K562 (cell line): ENCODE measurements at regions not wholly inside any gene's neighbourhood (a gene's known extent, or its start where the extent isn't known, plus 50 kb on each side); places are given as distances from the start of the nearest gene placed in this dataset.
A peak's percentile ranks its signal among the peaks of the same experiment; 100 is the strongest.

ENCODE experiments used
- ATAC-seq: fragments of 200-7000 bp; cut with Tn5 transposase; 3 replicates; pipeline ENCODE4 v1.9.1; 2020; ENCODE audit warnings: moderate library complexity
- BruUV-seq: library from RNA; stranded (reverse); fragments of 400-500 nt; replicated peaks from 2 replicates; lab custom pipeline; 2021; lab: Mats Ljungman, UMichigan
- CTCF ChIA-PET: fragments of 300-600 bp; formaldehyde crosslinking; extraction: SDS; loops from one replicate; lab custom pipeline; 2021; ENCODE audit warnings: low intra/inter-chr PET ratio; lab: Yijun Ruan, JAX
- POLR2A ChIA-PET: fragments of 300-600, 350-650 bp; sonication (Branson Sonifier 250); formaldehyde crosslinking; extraction: SDS; loops from one replicate; lab custom pipeline; 2021; ENCODE audit warnings: antibody characterized with exemption, inconsistent platforms; lab: Yijun Ruan, JAX
- DNase-seq, 4 experiments: peaks; one replicate each; pipeline versions ENCODE4 v3.0.0 to v3.0.0-alpha.2; 2011 to 2018; ENCODE audit warnings: low spot score in 3 of 4, mixed read lengths in 3 of 4; ENCODE audit errors: extremely low read depth in 1 of 4
- FAIRE-seq: peaks from 2 replicates; lab custom pipeline; 2011; peaks lifted over from hg19 to GRCh38; lab: Jason Lieb, UNC
- H2AFZ ChIP-seq: 2 replicates; pipeline ENCODE4 v1.6.0; 2011; ENCODE audit warnings: low read depth, low read length, control low read depth, inconsistent platforms
- H3K27ac ChIP-seq: fragments of 200-600 bp; 3 replicates; pipeline ENCODE4 v1.8.0; 2011; ENCODE audit warnings: low read depth, mild to moderate bottlenecking, control low read depth, inconsistent platforms, low read length, moderate library complexity, mixed read lengths; ENCODE audit errors: extremely low read depth
- H3K27me3 ChIP-seq, 2 experiments: fragments of 300-600 bp in 1 of 2; 2 replicates in 1 of 2; 3 replicates in 1 of 2; pipeline versions ENCODE4 v1.6.0 to v1.8.0; 2011; ENCODE audit warnings: inconsistent platforms in 2 of 2, low read length in 2 of 2, mild to moderate bottlenecking in 1 of 2, mixed read lengths in 1 of 2, moderate library complexity in 1 of 2; ENCODE audit not compliant: control insufficient read depth in 2 of 2, insufficient read depth in 2 of 2
- H3K36me3 ChIP-seq: fragments of 300-600 bp; 3 replicates; pipeline ENCODE4 v1.8.0; 2011; ENCODE audit warnings: mild to moderate bottlenecking, low read length, inconsistent platforms; ENCODE audit not compliant: control insufficient read depth, insufficient read depth
- H3K4me1 ChIP-seq, 2 experiments: fragments of 200-600 bp in 1 of 2; replicated peaks in 1 of 2; 2 replicates in 1 of 2; 3 replicates in 1 of 2; pipeline versions ENCODE4 v1.5.1 to v1.8.0; 2011; ENCODE audit warnings: inconsistent platforms in 2 of 2, low read length in 2 of 2, mild to moderate bottlenecking in 1 of 2, mixed read lengths in 1 of 2, moderate library complexity in 1 of 2; ENCODE audit not compliant: control insufficient read depth in 2 of 2, insufficient read depth in 2 of 2
- H3K4me2 ChIP-seq: 2 replicates; pipeline ENCODE4 v1.6.1; 2011; ENCODE audit warnings: low read length, control low read depth, inconsistent platforms, mixed read lengths; ENCODE audit not compliant: insufficient read depth
- H3K4me3 ChIP-seq: fragments of 200-600 bp; sonication (generic), shearing (Covaris generic); 2 replicates; pipeline ENCODE4 v1.5.1; 2016; ENCODE audit warnings: control low read depth, inconsistent platforms
- H3K79me2 ChIP-seq: fragments of 200-600 bp; 3 replicates; pipeline ENCODE4 v1.8.0; 2011; ENCODE audit warnings: low read length, inconsistent platforms; ENCODE audit not compliant: control insufficient read depth, insufficient read depth
- H3K9ac ChIP-seq, 2 experiments: 2 replicates each; pipeline versions ENCODE4 v1.6.0 to v1.6.1; 2011; ENCODE audit warnings: low read depth in 2 of 2, low read length in 2 of 2, control low read depth in 1 of 2, inconsistent platforms in 1 of 2, mild to moderate bottlenecking in 1 of 2, mixed read lengths in 1 of 2; ENCODE audit not compliant: insufficient read depth in 1 of 2
- H3K9me1 ChIP-seq: one replicate; pipeline ENCODE4 v1.6.0; 2011; ENCODE audit warnings: inconsistent platforms, mild to moderate bottlenecking, low read length, moderate library complexity; ENCODE audit not compliant: control insufficient read depth, insufficient read depth
- H3K9me3 ChIP-seq: replicated peaks from 2 replicates; pipeline ENCODE4 v1.5.1; 2011; ENCODE audit warnings: low read depth, low read length, inconsistent platforms; ENCODE audit not compliant: control insufficient read depth, insufficient read depth
- H4K20me1 ChIP-seq: replicated peaks from 2 replicates; pipeline ENCODE4 v1.6.1; 2011; ENCODE audit warnings: low read length, inconsistent platforms, mixed read lengths; ENCODE audit not compliant: control insufficient read depth, insufficient read depth
- WGBS: fragments of 100-300 bp; shearing (Covaris generic); methylation state at CpG from one replicate; pipeline ENCODE4 v1.1.6; 2016; ENCODE audit warnings: low coverage, mixed read lengths; ENCODE audit not compliant: insufficient coverage; ENCODE audit errors: missing lambda C conversion rate; 5-methylcytosine and 5-hydroxymethylcytosine counted together
- in situ Hi-C: fragments of 300-500 bp; cut with MboI; formaldehyde crosslinking; loops from 4 replicates; pipeline ENCODE4 v1.15.0; 2018; ENCODE audit warnings: inconsistent platforms, mixed read lengths
- intact Hi-C: fragments of 100-400 bp; cut with micrococcal nuclease; formaldehyde crosslinking; loops from 2 replicates; pipeline ENCODE4 v1.14.2; 2022
- TF ChIP-seq, protein P1 (sequence below): fragments of 250-450 bp; sonication (Bioruptor Pico); IDR thresholded peaks from 2 replicates; pipeline ENCODE4 v1.8.0; 2021; ENCODE audit warnings: moderate library complexity, mild to moderate bottlenecking, inconsistent platforms
- TF ChIP-seq, protein P2 (sequence below): fragments of 450-650 bp; IDR thresholded peaks from 2 replicates; pipeline ENCODE4 v1.6.1; 2018; ENCODE audit not compliant: partially characterized antibody

DNA sequence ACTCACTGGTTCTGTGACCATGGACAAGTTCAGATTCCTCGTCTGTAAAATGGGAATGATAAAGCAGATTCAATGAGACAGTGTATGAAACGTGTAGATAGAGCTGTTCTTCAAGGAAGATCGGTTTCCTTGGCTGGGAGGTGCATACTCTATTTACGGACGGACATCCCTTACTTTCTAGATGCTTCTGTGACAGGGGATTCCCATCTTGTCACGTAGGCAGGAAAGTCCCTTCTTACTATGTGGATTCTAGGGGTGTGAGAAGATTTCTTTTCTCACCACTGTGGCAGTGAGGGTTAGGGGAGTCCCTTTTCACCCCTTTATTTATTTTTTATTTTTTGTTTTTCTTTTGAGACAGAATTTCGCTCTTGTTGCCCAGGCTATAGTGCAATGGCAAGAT, 180.9 kb upstream of the TBL1XR1 start:
- Histone ChIP-seq H3K9me3 (peaks cover 3% of the 10 kb centered on the region; the same call in 1 of the 2 replicates), H3K9ac (no peak overlapping the region), H3K4me3 (no peak overlapping the region), H3K27me3 (no peaks in the 10 kb centered on the region)
- in situ Hi-C loops = no loop called here
- WGBS = 71% methylated on average over 7 of the region's 7 CpGs
- no peak for DNase-seq
- no TSS peak for BruUV-seq
- no peak for ATAC-seq
- TF ChIP-seq, protein P1, sequence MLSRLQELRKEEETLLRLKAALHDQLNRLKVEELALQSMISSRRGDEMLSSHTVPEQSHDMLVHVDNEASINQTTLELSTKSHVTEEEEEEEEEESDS (CRISPR knock-in tag) = no peak
- TF ChIP-seq, protein P2, sequence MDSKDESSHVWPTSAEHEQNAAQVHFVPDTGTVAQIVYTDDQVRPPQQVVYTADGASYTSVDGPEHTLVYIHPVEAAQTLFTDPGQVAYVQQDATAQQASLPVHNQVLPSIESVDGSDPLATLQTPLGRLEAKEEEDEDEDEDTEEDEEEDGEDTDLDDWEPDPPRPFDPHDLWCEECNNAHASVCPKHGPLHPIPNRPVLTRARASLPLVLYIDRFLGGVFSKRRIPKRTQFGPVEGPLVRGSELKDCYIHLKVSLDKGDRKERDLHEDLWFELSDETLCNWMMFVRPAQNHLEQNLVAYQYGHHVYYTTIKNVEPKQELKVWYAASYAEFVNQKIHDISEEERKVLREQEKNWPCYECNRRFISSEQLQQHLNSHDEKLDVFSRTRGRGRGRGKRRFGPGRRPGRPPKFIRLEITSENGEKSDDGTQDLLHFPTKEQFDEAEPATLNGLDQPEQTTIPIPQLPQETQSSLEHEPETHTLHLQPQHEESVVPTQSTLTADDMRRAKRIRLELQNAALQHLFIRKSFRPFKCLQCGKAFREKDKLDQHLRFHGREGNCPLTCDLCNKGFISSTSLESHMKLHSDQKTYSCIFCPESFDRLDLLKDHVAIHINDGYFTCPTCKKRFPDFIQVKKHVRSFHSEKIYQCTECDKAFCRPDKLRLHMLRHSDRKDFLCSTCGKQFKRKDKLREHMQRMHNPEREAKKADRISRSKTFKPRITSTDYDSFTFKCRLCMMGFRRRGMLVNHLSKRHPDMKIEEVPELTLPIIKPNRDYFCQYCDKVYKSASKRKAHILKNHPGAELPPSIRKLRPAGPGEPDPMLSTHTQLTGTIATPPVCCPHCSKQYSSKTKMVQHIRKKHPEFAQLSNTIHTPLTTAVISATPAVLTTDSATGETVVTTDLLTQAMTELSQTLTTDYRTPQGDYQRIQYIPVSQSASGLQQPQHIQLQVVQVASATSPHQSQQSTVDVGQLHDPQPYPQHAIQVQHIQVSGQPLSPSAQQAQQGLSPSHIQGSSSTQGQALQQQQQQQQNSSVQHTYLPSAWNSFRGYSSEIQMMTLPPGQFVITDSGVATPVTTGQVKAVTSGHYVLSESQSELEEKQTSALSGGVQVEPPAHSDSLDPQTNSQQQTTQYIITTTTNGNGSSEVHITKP = peak; percentile 8
- TF ChIP-seq, all 486 proteins: peak for 1
- POLR2A ChIA-PET = no interaction called here
- no peak overlapping the region for H2AFZ ChIP-seq
- H3K4me2 ChIP-seq = no peak overlapping the region
- FAIRE-seq = no peak
- H4K20me1 ChIP-seq = no peaks in the 10 kb centered on the region
- H3K4me1 ChIP-seq = no peaks in the 10 kb centered on the region; a peak in 1 of 5 replicates
- H3K36me3 ChIP-seq = no peaks in the 10 kb centered on the region
- H3K79me2 ChIP-seq = no peaks in the 10 kb centered on the region
- H3K27ac ChIP-seq = no peak overlapping the region
- CTCF ChIA-PET = no interaction called here
- intact Hi-C loops = no loop called here
- no peaks in the 10 kb centered on the region for H3K9me1 ChIP-seq
